IMR-90 (cell line): ENCODE measurements at regions not wholly inside any gene's neighbourhood (a gene's known extent, or its start where the extent isn't known, plus 50 kb on each side); places are given as distances from the start of the nearest gene placed in this dataset.

ENCODE experiments used
- BHLHE40 ChIP-seq: fragments of 150-350 bp; IDR thresholded peaks from 2 replicates; pipeline ENCODE4 v1.6.1; 2016; ENCODE audit warnings: mild to moderate bottlenecking, low read depth, low read length
- MAFK ChIP-seq: IDR thresholded peaks from 2 replicates; pipeline ENCODE4 v1.6.1; 2012; ENCODE audit warnings: low read depth, low read length, improper control_type of control experiment
- POLR2A ChIP-seq: IDR thresholded peaks from 2 replicates; pipeline ENCODE4 v1.6.1; 2012; ENCODE audit warnings: mild to moderate bottlenecking, low read depth, low read length
- RAD21 ChIP-seq: IDR thresholded peaks from 2 replicates; pipeline ENCODE4 v1.6.1; 2012; ENCODE audit warnings: low read length, improper control_type of control experiment
- RFX5 ChIP-seq: IDR thresholded peaks from 2 replicates; pipeline ENCODE4 v1.8.0; 2012; ENCODE audit warnings: low read depth, mild to moderate bottlenecking, low read length, moderate library complexity
- TF ChIP-seq, protein P1 (sequence below): conservative IDR thresholded peaks from 2 replicates; pipeline ENCODE4 v1.5.1; 2012; ENCODE audit warnings: mild to moderate bottlenecking, low read depth, low read length, improper control_type of control experiment
- TF ChIP-seq, protein P2 (sequence below): fragments of 150-350 bp; IDR thresholded peaks from 2 replicates; pipeline ENCODE4 v1.6.1; 2016; ENCODE audit warnings: low read depth, mild to moderate bottlenecking, low read length, moderate library complexity, borderline replicate concordance

DNA sequence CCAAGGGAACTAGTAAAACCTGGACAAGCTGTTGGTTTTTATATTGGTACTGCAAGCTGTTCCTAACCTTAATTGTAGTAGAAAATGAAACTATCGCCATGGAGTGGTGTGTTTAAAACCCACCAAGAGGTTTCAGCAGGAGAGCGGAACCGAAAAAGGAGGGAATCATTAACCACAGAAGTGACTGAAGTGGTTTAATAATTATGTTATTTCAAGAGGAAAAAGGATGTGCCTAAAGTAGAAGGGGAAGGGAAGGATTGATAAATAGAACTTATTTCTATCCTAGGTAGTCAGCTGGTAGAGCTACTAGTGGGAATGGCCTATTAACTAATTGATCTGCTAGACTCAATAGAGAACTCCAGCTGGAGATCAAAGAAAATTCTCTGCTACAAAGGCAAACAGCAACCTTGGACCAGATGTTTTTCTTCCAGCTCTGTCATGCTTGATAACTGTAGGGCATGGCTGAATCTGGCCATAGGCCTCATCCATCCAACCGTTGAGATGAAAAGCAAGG lies 91.8 kb downstream of the BAMBI start:
- TF ChIP-seq, protein P1, sequence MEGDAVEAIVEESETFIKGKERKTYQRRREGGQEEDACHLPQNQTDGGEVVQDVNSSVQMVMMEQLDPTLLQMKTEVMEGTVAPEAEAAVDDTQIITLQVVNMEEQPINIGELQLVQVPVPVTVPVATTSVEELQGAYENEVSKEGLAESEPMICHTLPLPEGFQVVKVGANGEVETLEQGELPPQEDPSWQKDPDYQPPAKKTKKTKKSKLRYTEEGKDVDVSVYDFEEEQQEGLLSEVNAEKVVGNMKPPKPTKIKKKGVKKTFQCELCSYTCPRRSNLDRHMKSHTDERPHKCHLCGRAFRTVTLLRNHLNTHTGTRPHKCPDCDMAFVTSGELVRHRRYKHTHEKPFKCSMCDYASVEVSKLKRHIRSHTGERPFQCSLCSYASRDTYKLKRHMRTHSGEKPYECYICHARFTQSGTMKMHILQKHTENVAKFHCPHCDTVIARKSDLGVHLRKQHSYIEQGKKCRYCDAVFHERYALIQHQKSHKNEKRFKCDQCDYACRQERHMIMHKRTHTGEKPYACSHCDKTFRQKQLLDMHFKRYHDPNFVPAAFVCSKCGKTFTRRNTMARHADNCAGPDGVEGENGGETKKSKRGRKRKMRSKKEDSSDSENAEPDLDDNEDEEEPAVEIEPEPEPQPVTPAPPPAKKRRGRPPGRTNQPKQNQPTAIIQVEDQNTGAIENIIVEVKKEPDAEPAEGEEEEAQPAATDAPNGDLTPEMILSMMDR: no peak
- TF ChIP-seq MAFK (no peak), BHLHE40 (no peak), POLR2A (no peak), RAD21 (no peak), RFX5 (no peak)
- TF ChIP-seq, protein P2, sequence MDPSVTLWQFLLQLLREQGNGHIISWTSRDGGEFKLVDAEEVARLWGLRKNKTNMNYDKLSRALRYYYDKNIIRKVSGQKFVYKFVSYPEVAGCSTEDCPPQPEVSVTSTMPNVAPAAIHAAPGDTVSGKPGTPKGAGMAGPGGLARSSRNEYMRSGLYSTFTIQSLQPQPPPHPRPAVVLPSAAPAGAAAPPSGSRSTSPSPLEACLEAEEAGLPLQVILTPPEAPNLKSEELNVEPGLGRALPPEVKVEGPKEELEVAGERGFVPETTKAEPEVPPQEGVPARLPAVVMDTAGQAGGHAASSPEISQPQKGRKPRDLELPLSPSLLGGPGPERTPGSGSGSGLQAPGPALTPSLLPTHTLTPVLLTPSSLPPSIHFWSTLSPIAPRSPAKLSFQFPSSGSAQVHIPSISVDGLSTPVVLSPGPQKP: no peak
